ENCODE measurements at regions not wholly inside any gene's neighbourhood (a gene's known extent, or its start where the extent isn't known, plus 50 kb on each side); places are given as distances from the start of the nearest gene placed in this dataset.

- TF ChIP-seq CTCF (IDR thresholded peaks at IDR 0.05), result no peak
- TF ChIP-seq POLR2A (IDR thresholded peaks at IDR 0.05), result no peak
Measured at GRCh38 chr14:88952901-88953300, 128.4 kb downstream of the TTC8 start.
